Ascending aorta (tissue), 2 donors: ENCODE measurements at regions not wholly inside any gene's neighbourhood (a gene's known extent, or its start where the extent isn't known, plus 50 kb on each side); places are given as distances from the start of the nearest gene placed in this dataset.

Source experiments
- DNase-seq, 2 donors: peaks; one replicate each; pipeline ENCODE4 v3.0.0-alpha.2; 2019; ENCODE audit warnings: low spot score in 2 of 2
- H3K27ac ChIP-seq, 2 donors: fragments of 200-600 bp; sonication (generic); one replicate each; pipeline ENCODE4 v1.5.1; 2016 to 2017; ENCODE audit warnings: mild to moderate bottlenecking in 1 of 2
- H3K27me3 ChIP-seq: fragments of 200-600 bp; sonication (generic); one replicate; pipeline ENCODE4 v1.5.1; 2017
- H3K36me3 ChIP-seq, 2 donors: fragments of 200-600 bp; sonication (generic); one replicate each; pipeline ENCODE4 v1.5.1; 2016
- H3K4me1 ChIP-seq, 2 donors: fragments of 200-600 bp; sonication (generic); one replicate each; pipeline ENCODE4 v1.5.1; 2016 to 2017; ENCODE audit warnings: mild to moderate bottlenecking in 1 of 2
- H3K4me3 ChIP-seq, 2 donors: fragments of 200-600 bp; sonication (generic); one replicate each; pipeline ENCODE4 v1.5.1; 2016 to 2017; ENCODE audit warnings: mild to moderate bottlenecking in 1 of 2
- H3K9me3 ChIP-seq, 2 donors: fragments of 200-600 bp; sonication (generic); one replicate each; pipeline ENCODE4 v1.5.1; 2016
- CTCF ChIP-seq, 3 experiments: fragments of 200-600 bp in 2 of 3; fragments of 450-650 bp in 1 of 3; sonication (generic) in 2 of 3; IDR thresholded peaks; one replicate each; pipeline ENCODE4 v1.5.1; 2016 to 2019; ENCODE audit warnings: antibody characterized with exemption in 3 of 3, mild to moderate bottlenecking in 1 of 3, moderate library complexity in 1 of 3
- intact Hi-C: fragments of 100-400 bp; cut with DNase I; formaldehyde crosslinking; loops from one replicate; pipeline ENCODE4 v1.15.1; 2023

GRCh38 chr1:4351453-4351852 lies 303.0 kb upstream of the AJAP1 start:
- no peak overlapping the region for H3K4me3 ChIP-seq
- H3K36me3 ChIP-seq, result no peaks in the 10 kb centered on the region
- H3K27ac ChIP-seq, result no peak overlapping the region
- no peaks in the 10 kb centered on the region for H3K27me3 ChIP-seq
- H3K4me1 ChIP-seq, result no peaks in the 10 kb centered on the region
- DNase-seq, result no peak
- intact Hi-C loops, result no loop called here
- no peaks in the 10 kb centered on the region for H3K9me3 ChIP-seq
- TF ChIP-seq CTCF (IDR thresholded peaks at IDR 0.05), result no peak

- Histone ChIP-seq H3K27ac (no peak overlapping the region), H3K36me3 (no peaks in the 10 kb centered on the region), H3K27me3 (no peaks in the 10 kb centered on the region), H3K4me3 (no peak overlapping the region), H3K9me3 (no peaks in the 10 kb centered on the region), H3K4me1 (no peaks in the 10 kb centered on the region)
- TF ChIP-seq CTCF (IDR thresholded peaks at IDR 0.05), result no peak
- intact Hi-C loops, result no loop called here
- no peak for DNase-seq
Observed at GRCh38 chr1:4353090-4353856, 301.1 kb upstream of the AJAP1 start.

GRCh38 chr1:4355839-4356238 lies 298.6 kb upstream of the AJAP1 start:
- no peak for DNase-seq
- Histone ChIP-seq H3K4me3 (no peak overlapping the region), H3K36me3 (no peaks in the 10 kb centered on the region), H3K9me3 (no peaks in the 10 kb centered on the region), H3K27ac (no peak overlapping the region), H3K27me3 (no peaks in the 10 kb centered on the region), H3K4me1 (no peaks in the 10 kb centered on the region)
- no peak for TF ChIP-seq CTCF (IDR thresholded peaks at IDR 0.05)
- intact Hi-C loops, result no loop called here

- Histone ChIP-seq H3K4me3 (no peak overlapping the region), H3K27me3 (no peaks in the 10 kb centered on the region), H3K9me3 (no peaks in the 10 kb centered on the region), H3K27ac (no peak overlapping the region), H3K4me1 (no peaks in the 10 kb centered on the region), H3K36me3 (no peaks in the 10 kb centered on the region)
- TF ChIP-seq CTCF (IDR thresholded peaks at IDR 0.05), result no peak
- DNase-seq, result no peak
- intact Hi-C loops, result no loop called here
Observed at GRCh38 chr1:4362314-4363044, 291.9 kb upstream of the AJAP1 start.

GRCh38 chr1:4366091-4366490 lies 288.3 kb upstream of the AJAP1 start:
- DNase-seq, result no peak
- H3K4me3 ChIP-seq, result no peak overlapping the region
- H3K27ac ChIP-seq, result no peak overlapping the region
- no peak for TF ChIP-seq CTCF (IDR thresholded peaks at IDR 0.05)
- H3K27me3 ChIP-seq, result no peaks in the 10 kb centered on the region
- H3K36me3 ChIP-seq, result no peaks in the 10 kb centered on the region
- intact Hi-C loops, result no loop called here
- no peaks in the 10 kb centered on the region for H3K9me3 ChIP-seq
- H3K4me1 ChIP-seq, result no peaks in the 10 kb centered on the region
